ENCODE measurements at regions not wholly inside any gene's neighbourhood (a gene's known extent, or its start where the extent isn't known, plus 50 kb on each side); places are given as distances from the start of the nearest gene placed in this dataset.
"Not testable (repeated sequence)": the region's sequence is repeated elsewhere in the genome, so short reads cannot be mapped to it uniquely, and the experiment has no call there.

- no peak for DNase-seq (ENCODE audit: low spot score)
Observed at GRCh38 chr1:101185421-101185820, 51.4 kb upstream of the S1PR1 start.

- DNase-seq (ENCODE audit: low spot score), result no peak
Observed at GRCh38 chr1:101183388-101183699, 53.5 kb upstream of the S1PR1 start.

- no peak for DNase-seq (ENCODE audit: low spot score)
Observed at GRCh38 chr1:101182627-101183387, 54.0 kb upstream of the S1PR1 start.

- DNase-seq (ENCODE audit: low spot score), result no peak
Observed at GRCh38 chr1:101181930-101182329, 54.9 kb upstream of the S1PR1 start.

GRCh38 chr1:101178688-101179491, 57.9 kb upstream of the S1PR1 start:
- no peak for DNase-seq (ENCODE audit: low spot score)

GRCh38 chr1:101178341-101178687, 58.5 kb upstream of the S1PR1 start:
- DNase-seq (ENCODE audit: low spot score), result no peak

- DNase-seq (ENCODE audit: low spot score), result no peak
Observed at GRCh38 chr1:101175886-101176285, 60.9 kb upstream of the S1PR1 start.

GRCh38 chr1:101175466-101175865, 61.4 kb upstream of the S1PR1 start:
- DNase-seq (ENCODE audit: low spot score), result no peak

- DNase-seq (ENCODE audit: low spot score), result no peak
Observed at GRCh38 chr1:101174722-101175121, 62.1 kb upstream of the S1PR1 start.

- DNase-seq (ENCODE audit: low spot score), result not testable (repeated sequence)
Observed at GRCh38 chr1:101174298-101174697, 62.5 kb upstream of the S1PR1 start.

GRCh38 chr1:101170506-101171050, 66.2 kb upstream of the S1PR1 start:
- DNase-seq (ENCODE audit: low spot score), result no peak

GRCh38 chr1:101167891-101168290, 68.9 kb upstream of the S1PR1 start:
- no peak for DNase-seq (ENCODE audit: low spot score)

- no peak for DNase-seq (ENCODE audit: low spot score)
Observed at GRCh38 chr1:101166583-101167120, 70.2 kb upstream of the S1PR1 start.

GRCh38 chr1:101165954-101166353, 70.9 kb upstream of the S1PR1 start:
- peak; percentile 19 for DNase-seq (ENCODE audit: low spot score)

- DNase-seq (ENCODE audit: low spot score), result no peak
Observed at GRCh38 chr1:101165532-101165931, 71.3 kb upstream of the S1PR1 start.

- no peak for DNase-seq (ENCODE audit: low spot score)
Observed at GRCh38 chr1:101164776-101165175, 72.0 kb upstream of the S1PR1 start.

- DNase-seq (ENCODE audit: low spot score), result no peak
Observed at GRCh38 chr1:101162736-101163735, 73.8 kb upstream of the S1PR1 start.

- no peak for DNase-seq (ENCODE audit: low spot score)
Observed at GRCh38 chr1:101162300-101162699, 74.5 kb upstream of the S1PR1 start.

- no peak for DNase-seq (ENCODE audit: low spot score)
Observed at GRCh38 chr1:101161619-101162018, 75.2 kb upstream of the S1PR1 start.

- DNase-seq (ENCODE audit: low spot score), result no peak
Observed at GRCh38 chr1:101158424-101158823, 78.4 kb upstream of the S1PR1 start.

GRCh38 chr1:101154547-101154946, 82.3 kb upstream of the S1PR1 start:
- DNase-seq (ENCODE audit: low spot score), result no peak

- no peak for DNase-seq (ENCODE audit: low spot score)
Observed at GRCh38 chr1:101153692-101154091, 83.1 kb upstream of the S1PR1 start.

Data from iPS-NIHi11 (cell line).